GM19328 (cell line): ENCODE measurements at regions not wholly inside any gene's neighbourhood (a gene's known extent, or its start where the extent isn't known, plus 50 kb on each side); places are given as distances from the start of the nearest gene placed in this dataset.

Experiments used
- ATAC-seq: cut with Tn5 transposase; IDR thresholded peaks from one replicate; pipeline ENCODE4 v1.9.1; 2021; ENCODE audit warnings: mild to moderate bottlenecking, moderate library complexity; ENCODE audit not compliant: unreplicated experiment

- no peak for ATAC-seq
These were observed 133.9 kb upstream of the FUT8 start for GRCh38 chr14:65278589-65278988.

- no peak for ATAC-seq
These were observed 133.0 kb upstream of the FUT8 start for GRCh38 chr14:65279510-65279909.

- ATAC-seq = no peak
These were observed 132.6 kb upstream of the FUT8 start for GRCh38 chr14:65279958-65280357.

GRCh38 chr14:65280653-65281052, 131.9 kb upstream of the FUT8 start:
- ATAC-seq = no peak

GRCh38 chr14:65281991-65282895, 130.3 kb upstream of the FUT8 start:
- no peak for ATAC-seq

GRCh38 chr14:65282896-65283253, 129.7 kb upstream of the FUT8 start:
- no peak for ATAC-seq

- ATAC-seq = no peak
These were observed 126.1 kb upstream of the FUT8 start for GRCh38 chr14:65286443-65286842.

GRCh38 chr14:65287264-65288131, 125.0 kb upstream of the FUT8 start:
- peak; percentile 55 for ATAC-seq

- ATAC-seq = no peak
These were observed 121.7 kb upstream of the FUT8 start for GRCh38 chr14:65290830-65291229.

GRCh38 chr14:65291531-65291930, 121.0 kb upstream of the FUT8 start:
- no peak for ATAC-seq

GRCh38 chr14:65294816-65295215, 117.7 kb upstream of the FUT8 start:
- no peak for ATAC-seq

- no peak for ATAC-seq
These were observed 116.1 kb upstream of the FUT8 start for GRCh38 chr14:65296402-65296801.

- no peak for ATAC-seq
These were observed 115.7 kb upstream of the FUT8 start for GRCh38 chr14:65296876-65297275.

- no peak for ATAC-seq
These were observed 114.8 kb upstream of the FUT8 start for GRCh38 chr14:65297744-65298143.

GRCh38 chr14:65299826-65300225, 112.7 kb upstream of the FUT8 start:
- ATAC-seq = no peak

- peak; percentile 56 for ATAC-seq
These were observed 110.5 kb upstream of the FUT8 start for GRCh38 chr14:65301862-65302539.

- ATAC-seq = peak; percentile 41
These were observed 109.8 kb upstream of the FUT8 start for GRCh38 chr14:65302571-65303189.

- ATAC-seq = no peak
These were observed 109.2 kb upstream of the FUT8 start for GRCh38 chr14:65303190-65303898.

- ATAC-seq = no peak
These were observed 108.7 kb upstream of the FUT8 start for GRCh38 chr14:65303899-65304222.

- ATAC-seq = no peak
These were observed 108.3 kb upstream of the FUT8 start for GRCh38 chr14:65304239-65304638.
